ENCODE measurements at regions not wholly inside any gene's neighbourhood (a gene's known extent, or its start where the extent isn't known, plus 50 kb on each side); places are given as distances from the start of the nearest gene placed in this dataset.

GRCh38 chr11:129316781-129317180 is 58.9 kb upstream of the BARX2 start:
- no peaks in the 10 kb centered on the region for H3K9me3 ChIP-seq (replicated peaks in 1 of 2; ENCODE audit: control insufficient read depth in 2 of 2, insufficient read depth in 1 of 2, low read depth in 1 of 2, low read length in 2 of 2)
- no peak overlapping the region for H3K18ac ChIP-seq (ENCODE audit: low read length)
- no peak overlapping the region for H3K23ac ChIP-seq (ENCODE audit: low read depth, low read length, poor library complexity)
- H2AK5ac ChIP-seq (ENCODE audit: low read depth, low read length): no peak overlapping the region
- no peaks in the 10 kb centered on the region for H3K79me1 ChIP-seq (ENCODE audit: low read depth, low read length)
- no peak overlapping the region for H3K4me3 ChIP-seq (ENCODE audit: low read length in 2 of 2)
- no peaks in the 10 kb centered on the region for H3K27me3 ChIP-seq (ENCODE audit: control insufficient read depth in 3 of 3, insufficient read depth in 3 of 3, low read depth in 1 of 3, low read length in 3 of 3)
- peaks cover 19 to 35% of the 10 kb centered on the region in 2 donors for H3K4me1 ChIP-seq (ENCODE audit: control insufficient read depth in 2 of 2, insufficient read depth in 1 of 2, low read depth in 1 of 2, low read length in 2 of 2)
- H3K27ac ChIP-seq (replicated peaks; ENCODE audit: low read length): no peak overlapping the region
- DNase-seq (ENCODE audit: low spot score): no peak
- H4K91ac ChIP-seq (ENCODE audit: low read depth, low read length, poor library complexity): no peak overlapping the region
- H3K14ac ChIP-seq (ENCODE audit: low read length): no peak overlapping the region
- no CpG with 5 or more reads among the region's 6 CpGs for WGBS, 2 donors (ENCODE audit: extremely low coverage in 2 of 2, insufficient read length in 2 of 2, insufficient replicate concordance in 1 of 2)
- no peak overlapping the region for H3K4ac ChIP-seq (ENCODE audit: low read length)
- H2BK5ac ChIP-seq (ENCODE audit: low read length): no peak overlapping the region
- no peaks in the 10 kb centered on the region for H3K36me3 ChIP-seq (replicated peaks in 1 of 2; ENCODE audit: control insufficient read depth in 2 of 2, insufficient read depth in 2 of 2, low read length in 2 of 2)
- H2BK120ac ChIP-seq (ENCODE audit: low read depth, low read length): no peak overlapping the region
- no peak overlapping the region for H2AFZ ChIP-seq (ENCODE audit: low read length)
- H3K4me2 ChIP-seq (ENCODE audit: insufficient read depth, low read length, poor library complexity, severe bottlenecking): no peak overlapping the region
- H4K8ac ChIP-seq (ENCODE audit: low read depth, low read length): no peak overlapping the region
- no peak overlapping the region for H2BK12ac ChIP-seq (ENCODE audit: low read length)
- H2BK15ac ChIP-seq (ENCODE audit: low read length): no peak overlapping the region
- no peak overlapping the region for H3K9ac ChIP-seq (ENCODE audit: low read depth, low read length, poor library complexity)

- Histone ChIP-seq H3K4me2 (ENCODE audit: insufficient read depth, low read length, poor library complexity, severe bottlenecking) (no peak overlapping the region), H3K18ac (ENCODE audit: low read length) (peak overlapping the region; percentile 45), H2AFZ (ENCODE audit: low read length) (peak overlapping the region; percentile 59), H2BK120ac (ENCODE audit: low read depth, low read length) (no peak overlapping the region), H3K79me1 (ENCODE audit: low read depth, low read length) (no peaks in the 10 kb centered on the region), H2BK12ac (ENCODE audit: low read length) (no peak overlapping the region), H3K27ac (replicated peaks; ENCODE audit: low read length) (no peak overlapping the region), H2BK5ac (ENCODE audit: low read length) (no peak overlapping the region), H3K23ac (ENCODE audit: low read depth, low read length, poor library complexity) (no peak overlapping the region), H4K8ac (ENCODE audit: low read depth, low read length) (no peak overlapping the region), H2BK15ac (ENCODE audit: low read length) (peak overlapping the region; percentile 8), H3K9ac (ENCODE audit: low read depth, low read length, poor library complexity) (no peak overlapping the region), H3K14ac (ENCODE audit: low read length) (peak overlapping the region; percentile 59), H3K27me3 (ENCODE audit: control insufficient read depth in 3 of 3, insufficient read depth in 3 of 3, low read depth in 1 of 3, low read length in 3 of 3) (no peaks in the 10 kb centered on the region), H4K91ac (ENCODE audit: low read depth, low read length, poor library complexity) (no peak overlapping the region), H3K4me1 (ENCODE audit: control insufficient read depth in 2 of 2, insufficient read depth in 1 of 2, low read depth in 1 of 2, low read length in 2 of 2) (peaks cover 19 to 33% of the 10 kb centered on the region in 2 donors), H3K36me3 (replicated peaks in 1 of 2; ENCODE audit: control insufficient read depth in 2 of 2, insufficient read depth in 2 of 2, low read length in 2 of 2) (no peaks in the 10 kb centered on the region), H3K4ac (ENCODE audit: low read length) (no peak overlapping the region), H2AK5ac (ENCODE audit: low read depth, low read length) (peak overlapping the region; percentile 28), H3K9me3 (replicated peaks in 1 of 2; ENCODE audit: control insufficient read depth in 2 of 2, insufficient read depth in 1 of 2, low read depth in 1 of 2, low read length in 2 of 2) (no peaks in the 10 kb centered on the region), H3K4me3 (ENCODE audit: low read length in 2 of 2) (no peak overlapping the region)
- no peak for DNase-seq (ENCODE audit: low spot score)
- no CpG with 5 or more reads among the region's 12 CpGs for WGBS, 2 donors (ENCODE audit: extremely low coverage in 2 of 2, insufficient read length in 2 of 2, insufficient replicate concordance in 1 of 2)
These were observed 59.7 kb upstream of the BARX2 start for GRCh38 chr11:129315781-129316579.

- H3K27ac ChIP-seq (replicated peaks; ENCODE audit: low read length): no peak overlapping the region
- no CpG with 5 or more reads among the region's 3 CpGs for WGBS, 2 donors (ENCODE audit: extremely low coverage in 2 of 2, insufficient read length in 2 of 2, insufficient replicate concordance in 1 of 2)
- no peak overlapping the region for H3K4me2 ChIP-seq (ENCODE audit: insufficient read depth, low read length, poor library complexity, severe bottlenecking)
- H2AK5ac ChIP-seq (ENCODE audit: low read depth, low read length): no peak overlapping the region
- H3K14ac ChIP-seq (ENCODE audit: low read length): no peak overlapping the region
- H3K27me3 ChIP-seq (ENCODE audit: control insufficient read depth in 3 of 3, insufficient read depth in 3 of 3, low read depth in 1 of 3, low read length in 3 of 3): no peaks in the 10 kb centered on the region
- H2BK5ac ChIP-seq (ENCODE audit: low read length): no peak overlapping the region
- no peak overlapping the region for H3K4ac ChIP-seq (ENCODE audit: low read length)
- H2BK12ac ChIP-seq (ENCODE audit: low read length): no peak overlapping the region
- no peaks in the 10 kb centered on the region for H3K9me3 ChIP-seq (replicated peaks in 1 of 2; ENCODE audit: control insufficient read depth in 2 of 2, insufficient read depth in 1 of 2, low read depth in 1 of 2, low read length in 2 of 2)
- H2BK120ac ChIP-seq (ENCODE audit: low read depth, low read length): no peak overlapping the region
- no peak overlapping the region for H3K9ac ChIP-seq (ENCODE audit: low read depth, low read length, poor library complexity)
- H3K36me3 ChIP-seq (replicated peaks in 1 of 2; ENCODE audit: control insufficient read depth in 2 of 2, insufficient read depth in 2 of 2, low read length in 2 of 2): no peaks in the 10 kb centered on the region
- no peak overlapping the region for H3K4me3 ChIP-seq (ENCODE audit: low read length in 2 of 2)
- no peak overlapping the region for H2AFZ ChIP-seq (ENCODE audit: low read length)
- H3K23ac ChIP-seq (ENCODE audit: low read depth, low read length, poor library complexity): no peak overlapping the region
- DNase-seq (ENCODE audit: low spot score): no peak
- no peak overlapping the region for H3K18ac ChIP-seq (ENCODE audit: low read length)
- peaks cover 18 to 21% of the 10 kb centered on the region in 2 donors for H3K4me1 ChIP-seq (ENCODE audit: control insufficient read depth in 2 of 2, insufficient read depth in 1 of 2, low read depth in 1 of 2, low read length in 2 of 2)
- no peak overlapping the region for H2BK15ac ChIP-seq (ENCODE audit: low read length)
- no peak overlapping the region for H4K91ac ChIP-seq (ENCODE audit: low read depth, low read length, poor library complexity)
- H4K8ac ChIP-seq (ENCODE audit: low read depth, low read length): no peak overlapping the region
- no peaks in the 10 kb centered on the region for H3K79me1 ChIP-seq (ENCODE audit: low read depth, low read length)
These were observed 61.3 kb upstream of the BARX2 start for GRCh38 chr11:129314371-129314770.

- no peaks in the 10 kb centered on the region for H3K79me1 ChIP-seq (ENCODE audit: low read depth, low read length)
- no peak overlapping the region for H4K8ac ChIP-seq (ENCODE audit: low read depth, low read length)
- no peak overlapping the region for H3K4me2 ChIP-seq (ENCODE audit: insufficient read depth, low read length, poor library complexity, severe bottlenecking)
- H3K14ac ChIP-seq (ENCODE audit: low read length): no peak overlapping the region
- H3K4me3 ChIP-seq (ENCODE audit: low read length in 2 of 2): no peak overlapping the region
- peak overlapping the region; percentile 38 for H3K9ac ChIP-seq (ENCODE audit: low read depth, low read length, poor library complexity)
- no peak overlapping the region for H2BK12ac ChIP-seq (ENCODE audit: low read length)
- no peak overlapping the region for H4K91ac ChIP-seq (ENCODE audit: low read depth, low read length, poor library complexity)
- no CpG with 5 or more reads among the region's 6 CpGs for WGBS, 2 donors (ENCODE audit: extremely low coverage in 2 of 2, insufficient read length in 2 of 2, insufficient replicate concordance in 1 of 2)
- H2AK5ac ChIP-seq (ENCODE audit: low read depth, low read length): no peak overlapping the region
- H3K4me1 ChIP-seq (ENCODE audit: control insufficient read depth in 2 of 2, insufficient read depth in 1 of 2, low read depth in 1 of 2, low read length in 2 of 2): peaks cover 16 to 18% of the 10 kb centered on the region in 2 donors
- no peak overlapping the region for H3K27ac ChIP-seq (replicated peaks; ENCODE audit: low read length)
- H2BK120ac ChIP-seq (ENCODE audit: low read depth, low read length): no peak overlapping the region
- H3K23ac ChIP-seq (ENCODE audit: low read depth, low read length, poor library complexity): no peak overlapping the region
- no peak overlapping the region for H2BK5ac ChIP-seq (ENCODE audit: low read length)
- no peak for DNase-seq (ENCODE audit: low spot score)
- no peak overlapping the region for H2BK15ac ChIP-seq (ENCODE audit: low read length)
- peak overlapping the region; percentile 2 for H3K18ac ChIP-seq (ENCODE audit: low read length)
- H3K27me3 ChIP-seq (ENCODE audit: control insufficient read depth in 3 of 3, insufficient read depth in 3 of 3, low read depth in 1 of 3, low read length in 3 of 3): no peaks in the 10 kb centered on the region
- H3K4ac ChIP-seq (ENCODE audit: low read length): no peak overlapping the region
- no peaks in the 10 kb centered on the region for H3K36me3 ChIP-seq (replicated peaks in 1 of 2; ENCODE audit: control insufficient read depth in 2 of 2, insufficient read depth in 2 of 2, low read length in 2 of 2)
- peak overlapping the region; percentile 26 for H2AFZ ChIP-seq (ENCODE audit: low read length)
- H3K9me3 ChIP-seq (replicated peaks in 1 of 2; ENCODE audit: control insufficient read depth in 2 of 2, insufficient read depth in 1 of 2, low read depth in 1 of 2, low read length in 2 of 2): no peaks in the 10 kb centered on the region
These were observed 61.9 kb upstream of the BARX2 start for GRCh38 chr11:129313541-129314297.
